ENCODE measurements at regions not wholly inside any gene's neighbourhood (a gene's known extent, or its start where the extent isn't known, plus 50 kb on each side); places are given as distances from the start of the nearest gene placed in this dataset.

GRCh38 chr12:25794571-25794970 is 163.9 kb upstream of the RASSF8 start:
- no peak overlapping the region for H3K4me3 Mint-ChIP-seq
- no peaks in the 10 kb centered on the region for H3K4me1 Mint-ChIP-seq (ENCODE audit: low read depth)
- DNase-seq (no peak), ATAC-seq (no peak)
- no peak overlapping the region for H3K27ac Mint-ChIP-seq
- ChIA-PET POLR2A (no interaction called here), CTCF (no interaction called here)
- H3K27me3 Mint-ChIP-seq: no peaks in the 10 kb centered on the region
- H3K9me3 Mint-ChIP-seq: no peaks in the 10 kb centered on the region
- intact Hi-C loops (cut with micrococcal nuclease): no loop called here
- TF ChIP-seq CTCF (IDR thresholded peaks at IDR 0.05): no peak
- H3K36me3 Mint-ChIP-seq (ENCODE audit: low read depth): no peaks in the 10 kb centered on the region

- Mint-ChIP-seq H3K27ac (no peak overlapping the region), H3K36me3 (ENCODE audit: low read depth) (no peaks in the 10 kb centered on the region), H3K9me3 (no peaks in the 10 kb centered on the region), H3K4me1 (ENCODE audit: low read depth) (peaks cover 4% of the 10 kb centered on the region), H3K27me3 (no peaks in the 10 kb centered on the region), H3K4me3 (no peak overlapping the region)
- ATAC-seq (no peak), DNase-seq (no peak)
- POLR2A ChIA-PET: no interaction called here
- intact Hi-C loops (cut with micrococcal nuclease): no loop called here
- CTCF ChIA-PET: no interaction called here
- TF ChIP-seq CTCF (IDR thresholded peaks at IDR 0.05): no peak
These were observed 161.9 kb upstream of the RASSF8 start for GRCh38 chr12:25796523-25797000.

GRCh38 chr12:25797386-25797785 is 161.1 kb upstream of the RASSF8 start:
- POLR2A ChIA-PET: no interaction called here
- no peaks in the 10 kb centered on the region for H3K27me3 Mint-ChIP-seq
- intact Hi-C loops (cut with micrococcal nuclease): no loop called here
- H3K4me3 Mint-ChIP-seq: no peak overlapping the region
- ATAC-seq (no peak), DNase-seq (no peak)
- peaks cover 4% of the 10 kb centered on the region for H3K4me1 Mint-ChIP-seq (ENCODE audit: low read depth)
- TF ChIP-seq CTCF (IDR thresholded peaks at IDR 0.05): no peak
- no peak overlapping the region for H3K27ac Mint-ChIP-seq
- CTCF ChIA-PET: no interaction called here
- no peaks in the 10 kb centered on the region for H3K9me3 Mint-ChIP-seq
- H3K36me3 Mint-ChIP-seq (ENCODE audit: low read depth): no peaks in the 10 kb centered on the region

GRCh38 chr12:25797949-25798348 is 160.5 kb upstream of the RASSF8 start:
- no peaks in the 10 kb centered on the region for H3K27me3 Mint-ChIP-seq
- CTCF ChIA-PET: no interaction called here

GRCh38 chr12:25800101-25800500 is 158.4 kb upstream of the RASSF8 start:
- H3K27me3 Mint-ChIP-seq: no peaks in the 10 kb centered on the region
- CTCF ChIA-PET: no interaction called here
- ATAC-seq (no peak), DNase-seq (no peak)
- TF ChIP-seq CTCF (IDR thresholded peaks at IDR 0.05): no peak
- peaks cover 4% of the 10 kb centered on the region for H3K4me1 Mint-ChIP-seq (ENCODE audit: low read depth)
- H3K4me3 Mint-ChIP-seq: no peak overlapping the region
- H3K27ac Mint-ChIP-seq: no peak overlapping the region
- H3K36me3 Mint-ChIP-seq (ENCODE audit: low read depth): no peaks in the 10 kb centered on the region
- intact Hi-C loops (cut with micrococcal nuclease): no loop called here
- POLR2A ChIA-PET: no interaction called here
- H3K9me3 Mint-ChIP-seq: no peaks in the 10 kb centered on the region

More at GRCh38 chr12:25797949-25798348, 160.5 kb upstream of the RASSF8 start:
- ATAC-seq (no peak), DNase-seq (no peak)
- Mint-ChIP-seq H3K9me3 (no peaks in the 10 kb centered on the region), H3K36me3 (ENCODE audit: low read depth) (no peaks in the 10 kb centered on the region), H3K4me1 (ENCODE audit: low read depth) (peaks cover 4% of the 10 kb centered on the region), H3K27ac (no peak overlapping the region), H3K4me3 (no peak overlapping the region)
- intact Hi-C loops (cut with micrococcal nuclease): no loop called here
- POLR2A ChIA-PET: no interaction called here
- no peak for TF ChIP-seq CTCF (IDR thresholded peaks at IDR 0.05)

Measured in activated CD8-positive, alpha-beta T cell treated with anti-CD3 and anti-CD28 coated beads for 36 hours (primary cell).